ENCODE measurements at regions not wholly inside any gene's neighbourhood (a gene's known extent, or its start where the extent isn't known, plus 50 kb on each side); places are given as distances from the start of the nearest gene placed in this dataset.

DNA sequence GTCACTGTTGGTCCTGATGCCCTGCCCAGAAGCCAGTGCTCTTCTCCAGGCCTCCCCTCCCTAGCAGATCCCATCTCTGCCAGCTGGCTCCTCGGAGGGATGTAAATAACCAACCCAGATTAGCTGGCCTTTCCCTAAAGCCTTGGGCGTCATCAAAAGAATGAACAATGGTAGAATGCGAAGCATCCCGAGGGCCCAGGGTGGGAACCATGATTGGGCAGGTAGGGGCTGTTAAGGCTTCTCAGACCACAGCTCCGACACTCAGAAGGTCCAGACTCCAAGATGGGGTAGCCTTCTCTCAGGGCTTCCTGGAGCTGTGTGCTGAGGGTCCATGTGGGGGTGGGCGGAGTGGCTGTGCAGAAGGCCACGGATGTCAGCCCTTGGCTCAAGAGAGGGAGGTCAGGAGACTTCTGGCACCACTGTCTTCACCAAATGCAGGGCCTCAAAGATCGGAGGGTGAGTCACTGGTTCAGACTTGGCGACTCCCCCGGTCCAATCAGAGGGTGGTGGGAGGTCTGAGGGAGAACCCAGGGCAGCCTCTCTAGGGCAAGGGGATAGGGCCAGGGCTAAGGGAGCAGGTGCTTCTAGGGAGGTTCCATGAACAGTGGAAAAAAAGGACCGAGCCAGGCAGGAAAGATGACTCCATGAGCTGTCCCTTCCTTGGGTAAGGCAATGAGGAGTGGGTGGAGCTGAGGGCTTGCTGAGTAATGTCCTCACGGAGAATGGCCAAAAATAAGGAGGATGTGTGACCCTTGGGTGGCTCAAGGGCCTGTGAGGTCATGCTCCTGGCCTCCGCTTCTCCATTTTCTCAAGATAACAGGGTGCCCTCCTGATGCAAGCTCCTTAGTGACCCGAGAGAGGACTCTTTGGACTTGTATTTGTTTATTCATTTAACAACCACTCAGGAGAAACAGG, 58.4 kb upstream of the EPS8L3 start:
- TF ChIP-seq, protein P1, sequence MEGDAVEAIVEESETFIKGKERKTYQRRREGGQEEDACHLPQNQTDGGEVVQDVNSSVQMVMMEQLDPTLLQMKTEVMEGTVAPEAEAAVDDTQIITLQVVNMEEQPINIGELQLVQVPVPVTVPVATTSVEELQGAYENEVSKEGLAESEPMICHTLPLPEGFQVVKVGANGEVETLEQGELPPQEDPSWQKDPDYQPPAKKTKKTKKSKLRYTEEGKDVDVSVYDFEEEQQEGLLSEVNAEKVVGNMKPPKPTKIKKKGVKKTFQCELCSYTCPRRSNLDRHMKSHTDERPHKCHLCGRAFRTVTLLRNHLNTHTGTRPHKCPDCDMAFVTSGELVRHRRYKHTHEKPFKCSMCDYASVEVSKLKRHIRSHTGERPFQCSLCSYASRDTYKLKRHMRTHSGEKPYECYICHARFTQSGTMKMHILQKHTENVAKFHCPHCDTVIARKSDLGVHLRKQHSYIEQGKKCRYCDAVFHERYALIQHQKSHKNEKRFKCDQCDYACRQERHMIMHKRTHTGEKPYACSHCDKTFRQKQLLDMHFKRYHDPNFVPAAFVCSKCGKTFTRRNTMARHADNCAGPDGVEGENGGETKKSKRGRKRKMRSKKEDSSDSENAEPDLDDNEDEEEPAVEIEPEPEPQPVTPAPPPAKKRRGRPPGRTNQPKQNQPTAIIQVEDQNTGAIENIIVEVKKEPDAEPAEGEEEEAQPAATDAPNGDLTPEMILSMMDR (IDR thresholded peaks at IDR 0.05): no peak
- Mint-ChIP-seq H3K4me3 (ENCODE audit: unreplicated experiment) (no peak overlapping the region), H3K9me3 (ENCODE audit: unreplicated experiment) (no peaks in the 10 kb centered on the region), H3K36me3 (ENCODE audit: unreplicated experiment) (no peaks in the 10 kb centered on the region), H3K27ac (ENCODE audit: unreplicated experiment) (peak overlapping the region; percentile 34), H3K27me3 (ENCODE audit: unreplicated experiment) (no peaks in the 10 kb centered on the region), H3K4me1 (ENCODE audit: unreplicated experiment) (peaks cover 54% of the 10 kb centered on the region)
- peak; percentile 70 for DNase-seq (ENCODE audit: extremely low spot score, unreplicated experiment)

DNA sequence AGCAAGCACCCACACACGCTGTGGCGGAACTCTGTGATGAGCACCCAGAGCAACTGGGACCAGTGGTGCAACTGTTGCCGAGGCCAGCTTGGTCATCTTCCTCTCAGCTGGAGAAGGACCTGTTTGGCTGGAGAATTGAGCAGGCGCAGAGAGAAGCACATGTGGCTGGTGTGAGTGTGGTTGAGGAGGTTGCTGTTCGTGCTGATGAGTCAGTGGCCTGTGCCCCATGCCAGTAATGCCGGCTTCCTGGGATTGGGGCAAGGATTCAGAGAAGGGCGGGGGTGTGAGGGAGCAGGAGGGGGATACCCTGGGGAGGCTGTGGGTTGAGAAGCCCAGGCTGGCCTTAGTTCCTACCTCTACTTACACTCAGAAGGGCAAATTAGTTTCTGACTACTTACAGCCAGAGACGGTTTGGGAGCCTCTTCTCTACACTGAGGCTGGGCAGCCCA, 57.5 kb upstream of the EPS8L3 start:
- peak; percentile 85 for DNase-seq (ENCODE audit: extremely low spot score, unreplicated experiment)
- Mint-ChIP-seq H3K4me3 (ENCODE audit: unreplicated experiment) (no peak overlapping the region), H3K27me3 (ENCODE audit: unreplicated experiment) (no peaks in the 10 kb centered on the region), H3K9me3 (ENCODE audit: unreplicated experiment) (no peaks in the 10 kb centered on the region), H3K27ac (ENCODE audit: unreplicated experiment) (peak overlapping the region; percentile 60), H3K4me1 (ENCODE audit: unreplicated experiment) (peaks cover 63% of the 10 kb centered on the region), H3K36me3 (ENCODE audit: unreplicated experiment) (no peaks in the 10 kb centered on the region)
- TF ChIP-seq, protein P1 (IDR thresholded peaks at IDR 0.05): no peak

DNA sequence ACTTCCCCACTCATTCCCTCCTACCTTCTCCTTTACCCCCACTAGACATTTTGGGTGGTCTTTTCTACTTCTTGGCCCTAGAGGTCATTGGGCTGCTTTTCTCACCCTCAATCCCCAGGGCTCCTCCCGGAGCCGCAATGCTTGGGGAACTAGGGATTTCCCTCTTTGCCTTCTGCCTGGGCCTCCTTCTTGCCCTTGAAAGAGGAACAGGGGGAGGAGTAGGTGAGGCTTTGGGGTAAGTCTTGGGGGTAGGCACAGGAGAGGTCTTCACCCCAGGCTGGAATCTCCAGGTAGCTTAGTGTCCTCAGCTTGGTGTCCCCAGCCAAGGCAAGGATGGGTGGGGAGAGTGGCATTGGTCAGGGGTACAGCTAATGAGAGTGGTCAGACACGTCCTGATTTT, 56.2 kb upstream of the EPS8L3 start:
- Mint-ChIP-seq H3K36me3 (ENCODE audit: unreplicated experiment) (no peaks in the 10 kb centered on the region), H3K9me3 (ENCODE audit: unreplicated experiment) (no peaks in the 10 kb centered on the region), H3K27me3 (ENCODE audit: unreplicated experiment) (no peaks in the 10 kb centered on the region), H3K4me1 (ENCODE audit: unreplicated experiment) (peaks cover 70% of the 10 kb centered on the region), H3K27ac (ENCODE audit: unreplicated experiment) (no peak overlapping the region), H3K4me3 (ENCODE audit: unreplicated experiment) (no peak overlapping the region)
- TF ChIP-seq, protein P1 (IDR thresholded peaks at IDR 0.05): no peak
- DNase-seq (ENCODE audit: extremely low spot score, unreplicated experiment): peak; percentile 49

DNA sequence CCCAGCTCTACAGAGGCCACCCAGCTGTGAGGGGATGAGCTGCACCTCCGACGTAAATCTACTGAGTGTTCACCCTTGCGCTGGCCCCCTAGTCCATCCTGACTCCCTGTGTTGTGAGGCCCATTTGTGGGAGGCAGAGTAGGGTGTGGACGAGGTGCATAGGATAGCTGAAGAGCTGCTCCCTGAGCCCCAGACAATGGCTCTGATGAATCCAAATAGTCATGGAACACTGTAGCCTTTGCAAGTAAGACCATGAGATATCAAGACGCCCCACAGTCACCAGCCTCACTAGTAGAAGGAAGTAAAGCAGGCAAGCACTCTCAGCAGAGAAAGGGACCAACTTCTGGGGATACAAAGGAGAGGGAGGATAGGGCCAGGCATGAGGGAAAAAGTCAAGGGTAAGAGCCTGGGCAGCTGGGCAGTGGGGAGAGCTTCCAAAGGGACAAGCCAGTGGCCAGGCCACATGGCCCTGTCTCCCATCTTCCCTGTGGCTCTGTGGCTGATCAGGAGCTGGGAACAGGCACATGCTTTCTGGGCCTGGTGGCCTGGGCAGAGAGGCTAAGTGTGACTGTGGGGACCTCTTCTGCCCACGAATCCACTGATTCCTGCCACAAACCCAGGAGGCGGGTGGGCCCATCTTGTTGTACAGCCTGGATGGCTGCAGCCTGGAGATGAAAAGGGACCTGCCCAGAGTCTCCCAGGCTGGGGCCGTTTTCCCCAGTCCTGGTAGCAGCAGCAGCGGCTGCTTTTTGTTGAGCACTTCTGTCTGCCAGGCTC, 55.5 kb upstream of the EPS8L3 start:
- Mint-ChIP-seq H3K36me3 (ENCODE audit: unreplicated experiment) (no peaks in the 10 kb centered on the region), H3K4me1 (ENCODE audit: unreplicated experiment) (peaks cover 72% of the 10 kb centered on the region), H3K27me3 (ENCODE audit: unreplicated experiment) (no peaks in the 10 kb centered on the region), H3K27ac (ENCODE audit: unreplicated experiment) (no peak overlapping the region), H3K4me3 (ENCODE audit: unreplicated experiment) (no peak overlapping the region), H3K9me3 (ENCODE audit: unreplicated experiment) (no peaks in the 10 kb centered on the region)
- peak; percentile 70 for DNase-seq (ENCODE audit: extremely low spot score, unreplicated experiment)
- TF ChIP-seq, protein P1 (IDR thresholded peaks at IDR 0.05): no peak
